ENCODE measurements at regions not wholly inside any gene's neighbourhood (a gene's known extent, or its start where the extent isn't known, plus 50 kb on each side); places are given as distances from the start of the nearest gene placed in this dataset.

- no peak for TF ChIP-seq CTCF (optimal IDR thresholded peaks at IDR 0.05 in 1 of 3, IDR thresholded peaks at IDR 0.05 in 1 of 3, conservative IDR thresholded peaks at IDR 0.05 in 1 of 3; ENCODE audit: extremely low read depth in 1 of 3, insufficient read depth in 2 of 3, low read length in 3 of 3)
- no peak for TF ChIP-seq EZH2 (IDR thresholded peaks at IDR 0.05; ENCODE audit: low read length)
Measured at GRCh38 chr3:18766974-18767373, 341.8 kb upstream of the SATB1 start.

Data from keratinocyte (primary cell).